Heart left ventricle (tissue), 13 donors: ENCODE measurements at regions not wholly inside any gene's neighbourhood (a gene's known extent, or its start where the extent isn't known, plus 50 kb on each side); places are given as distances from the start of the nearest gene placed in this dataset.

Experiments used
- POLR2A ChIP-seq, 2 donors: fragments of 450-650 bp; IDR thresholded peaks; one replicate each; pipeline ENCODE4 v1.6.1; 2017; ENCODE audit warnings: antibody characterized with exemption in 2 of 2, mild to moderate bottlenecking in 2 of 2, moderate library complexity in 2 of 2
- TF ChIP-seq, protein P1 (sequence below), 12 donors: fragments of 200-600 bp; sonication (generic) in 4 of 12; IDR thresholded peaks; one replicate each; pipeline versions ENCODE4 v1.5.0 to v1.8.0; 2018 to 2022; ENCODE audit warnings: antibody characterized with exemption in 12 of 12, mild to moderate bottlenecking in 5 of 12
- donor health status: ischemic (EF 13 %, LVEDD 7.1; RV severe dilation, severe dysfunction).
- donor health status: DM: no; HTN: yes; CAD: no.
- donor health status: DM: no; HTN: no; CAD: no.
- donor health status: ischemic (EF 25% LVEDD 6.9; RV normal size, moderate dysfunction).
- donor health status: ischemic (EF 25% LVEDD 5.7; RV mildly dilated, moderate dysfunction).
- donor health status: ischemic (EF 35%, LVEDD 5.7; RV mildly dilated, moderate dysfunction).
- donor health status: nonischemic (EF 11% LVEDD 7.7; RV severe dilation, severe dysfunction).
- donor health status: DM: yes; HTN: yes; CAD: no.
- donor health status: PGD.
- donor health status: ischemic (EF 29% LVEDD 5.4; RV normal size, mild dysfunction).
- donor health status: nonischemic (EF 23%, LVEDD 6.1; RV moderate dilation, normal function).

DNA sequence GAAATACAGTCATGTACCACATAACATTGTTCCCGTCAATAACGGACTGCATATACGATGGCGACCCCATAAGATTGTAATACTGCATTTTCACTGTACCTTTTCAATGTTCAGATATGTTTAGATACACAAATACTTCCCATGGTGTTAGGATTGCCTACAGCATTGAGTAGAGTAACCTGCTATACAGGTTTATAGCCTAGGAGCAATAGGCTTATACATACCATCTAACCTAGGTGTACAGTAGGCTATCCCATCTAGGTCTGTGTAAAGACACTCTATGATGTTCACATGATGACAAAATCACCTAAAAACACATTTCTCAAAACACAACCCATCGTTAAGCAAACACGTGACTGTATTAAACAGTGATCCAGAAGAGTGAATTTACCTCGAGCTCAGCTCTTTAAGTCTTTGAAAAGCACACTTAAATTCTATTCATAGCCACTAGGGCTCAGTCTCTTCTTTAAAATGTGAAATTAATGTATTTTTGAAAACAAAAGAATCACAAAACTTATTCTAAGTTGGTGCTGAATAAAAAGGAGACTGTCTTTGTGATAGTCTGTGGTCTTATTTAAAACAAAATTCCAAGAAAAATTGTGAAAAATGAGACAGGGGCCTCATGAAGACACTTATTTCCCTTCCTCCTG lies 239.1 kb upstream of the ARID2 start:
- TF ChIP-seq, protein P1, sequence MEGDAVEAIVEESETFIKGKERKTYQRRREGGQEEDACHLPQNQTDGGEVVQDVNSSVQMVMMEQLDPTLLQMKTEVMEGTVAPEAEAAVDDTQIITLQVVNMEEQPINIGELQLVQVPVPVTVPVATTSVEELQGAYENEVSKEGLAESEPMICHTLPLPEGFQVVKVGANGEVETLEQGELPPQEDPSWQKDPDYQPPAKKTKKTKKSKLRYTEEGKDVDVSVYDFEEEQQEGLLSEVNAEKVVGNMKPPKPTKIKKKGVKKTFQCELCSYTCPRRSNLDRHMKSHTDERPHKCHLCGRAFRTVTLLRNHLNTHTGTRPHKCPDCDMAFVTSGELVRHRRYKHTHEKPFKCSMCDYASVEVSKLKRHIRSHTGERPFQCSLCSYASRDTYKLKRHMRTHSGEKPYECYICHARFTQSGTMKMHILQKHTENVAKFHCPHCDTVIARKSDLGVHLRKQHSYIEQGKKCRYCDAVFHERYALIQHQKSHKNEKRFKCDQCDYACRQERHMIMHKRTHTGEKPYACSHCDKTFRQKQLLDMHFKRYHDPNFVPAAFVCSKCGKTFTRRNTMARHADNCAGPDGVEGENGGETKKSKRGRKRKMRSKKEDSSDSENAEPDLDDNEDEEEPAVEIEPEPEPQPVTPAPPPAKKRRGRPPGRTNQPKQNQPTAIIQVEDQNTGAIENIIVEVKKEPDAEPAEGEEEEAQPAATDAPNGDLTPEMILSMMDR (IDR thresholded peaks at IDR 0.05) = no peak
- TF ChIP-seq POLR2A (IDR thresholded peaks at IDR 0.05) = no peak
